HG03175 (cell line): ENCODE measurements at regions not wholly inside any gene's neighbourhood (a gene's known extent, or its start where the extent isn't known, plus 50 kb on each side); places are given as distances from the start of the nearest gene placed in this dataset.
"Not testable (repeated sequence)": the region's sequence is repeated elsewhere in the genome, so short reads cannot be mapped to it uniquely, and the experiment has no call there.

Experiments used
- ATAC-seq: cut with Tn5 transposase; IDR thresholded peaks from one replicate; pipeline ENCODE4 v1.9.1; 2021; ENCODE audit warnings: mild to moderate bottlenecking, moderate library complexity; ENCODE audit not compliant: unreplicated experiment

GRCh38 chrX:84267432-84267831, 79.4 kb upstream of the RPS6KA6 start:
- ATAC-seq: not testable (repeated sequence)

GRCh38 chrX:84259868-84260267, 71.9 kb upstream of the RPS6KA6 start:
- ATAC-seq: no peak

GRCh38 chrX:84258708-84259107, 70.7 kb upstream of the RPS6KA6 start:
- ATAC-seq: peak; percentile 69

GRCh38 chrX:84248226-84248625, 60.2 kb upstream of the RPS6KA6 start:
- no peak for ATAC-seq

- no peak for ATAC-seq
These were observed 53.0 kb upstream of the RPS6KA6 start for GRCh38 chrX:84240848-84241565.
